HEK293 (cell line): ENCODE measurements at regions not wholly inside any gene's neighbourhood (a gene's known extent, or its start where the extent isn't known, plus 50 kb on each side); places are given as distances from the start of the nearest gene placed in this dataset.

ENCODE experiments used
- KLF1 ChIP-seq: fragments of 450-650 bp; formaldehyde crosslinking; IDR thresholded peaks from 2 replicates; pipeline ENCODE4 v1.5.1; 2016; ENCODE audit warnings: missing biosample characterization, missing genetic modification characterization
- MEIS1 ChIP-seq: sonication (generic); formaldehyde crosslinking; IDR thresholded peaks from 2 replicates; pipeline ENCODE4 v1.8.1; 2022; ENCODE audit warnings: missing genetic modification reagents, mild to moderate bottlenecking, borderline replicate concordance
- OVOL3 ChIP-seq: fragments of 450-650 bp; formaldehyde crosslinking; IDR thresholded peaks from 2 replicates; pipeline ENCODE4 v1.5.1; 2016; ENCODE audit warnings: missing biosample characterization, missing genetic modification characterization
- ZNF132 ChIP-seq: fragments of 450-650 bp; formaldehyde crosslinking; IDR thresholded peaks from 2 replicates; pipeline ENCODE4 v1.5.1; 2017; ENCODE audit warnings: missing biosample characterization, missing genetic modification characterization, borderline replicate concordance
- ZNF23 ChIP-seq: fragments of 450-650 bp; formaldehyde crosslinking; IDR thresholded peaks from 2 replicates; pipeline ENCODE4 v1.5.1; 2016; ENCODE audit warnings: missing biosample characterization, missing genetic modification characterization, borderline replicate concordance
- ZNF423 ChIP-seq: fragments of 450-650 bp; formaldehyde crosslinking; IDR thresholded peaks from 2 replicates; pipeline ENCODE4 v1.5.1; 2016; ENCODE audit warnings: missing biosample characterization, missing genetic modification characterization
- ZNF558 ChIP-seq: fragments of 450-650 bp; formaldehyde crosslinking; IDR thresholded peaks from 2 replicates; pipeline ENCODE4 v1.5.1; 2016; ENCODE audit warnings: missing biosample characterization, missing genetic modification characterization
- ZNF776 ChIP-seq: fragments of 450-650 bp; formaldehyde crosslinking; IDR thresholded peaks from 2 replicates; pipeline ENCODE4 v1.5.0; 2017; ENCODE audit warnings: missing biosample characterization, missing genetic modification characterization, borderline replicate concordance
- TF ChIP-seq, protein P1 (sequence below): fragments of 450-650 bp; formaldehyde crosslinking; IDR thresholded peaks from 2 replicates; pipeline ENCODE4 v1.5.1; 2016; ENCODE audit warnings: missing biosample characterization, missing genetic modification characterization
- TF ChIP-seq, protein P2 (sequence below): fragments of 450-650 bp; formaldehyde crosslinking; IDR thresholded peaks from 2 replicates; pipeline ENCODE4 v1.5.1; 2016; ENCODE audit warnings: missing biosample characterization, missing genetic modification characterization, low read depth
- TF ChIP-seq, protein P3 (sequence below): fragments of 450-650 bp; formaldehyde crosslinking; IDR thresholded peaks from 2 replicates; pipeline ENCODE4 v1.5.1; 2016; ENCODE audit warnings: missing biosample characterization, missing genetic modification characterization
- TF ChIP-seq, protein P4 (sequence below): fragments of 450-650 bp; IDR thresholded peaks from 2 replicates; pipeline ENCODE4 v1.5.1; 2018; ENCODE audit warnings: missing biosample characterization, mild to moderate bottlenecking, missing genetic modification characterization

DNA sequence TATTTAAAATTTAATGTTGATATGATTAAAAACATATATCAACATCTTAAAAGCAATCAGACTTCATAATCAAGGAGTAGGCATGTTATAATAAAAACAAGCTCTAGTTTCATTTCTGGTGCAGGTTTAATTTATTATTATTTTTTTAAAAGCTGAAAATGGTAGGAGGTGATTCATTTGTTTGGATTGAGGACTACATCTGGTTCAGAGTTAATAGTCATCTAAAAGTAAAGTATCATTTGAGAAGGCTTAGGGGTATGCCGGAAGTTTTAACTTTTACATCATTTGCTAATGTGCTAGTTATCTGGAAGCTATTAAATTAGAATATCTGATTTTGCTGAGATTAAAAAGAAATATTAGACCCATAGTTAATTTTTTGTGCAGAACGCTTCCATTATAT is 169.5 kb upstream of the LAMA2 start:
- TF ChIP-seq, protein P1, sequence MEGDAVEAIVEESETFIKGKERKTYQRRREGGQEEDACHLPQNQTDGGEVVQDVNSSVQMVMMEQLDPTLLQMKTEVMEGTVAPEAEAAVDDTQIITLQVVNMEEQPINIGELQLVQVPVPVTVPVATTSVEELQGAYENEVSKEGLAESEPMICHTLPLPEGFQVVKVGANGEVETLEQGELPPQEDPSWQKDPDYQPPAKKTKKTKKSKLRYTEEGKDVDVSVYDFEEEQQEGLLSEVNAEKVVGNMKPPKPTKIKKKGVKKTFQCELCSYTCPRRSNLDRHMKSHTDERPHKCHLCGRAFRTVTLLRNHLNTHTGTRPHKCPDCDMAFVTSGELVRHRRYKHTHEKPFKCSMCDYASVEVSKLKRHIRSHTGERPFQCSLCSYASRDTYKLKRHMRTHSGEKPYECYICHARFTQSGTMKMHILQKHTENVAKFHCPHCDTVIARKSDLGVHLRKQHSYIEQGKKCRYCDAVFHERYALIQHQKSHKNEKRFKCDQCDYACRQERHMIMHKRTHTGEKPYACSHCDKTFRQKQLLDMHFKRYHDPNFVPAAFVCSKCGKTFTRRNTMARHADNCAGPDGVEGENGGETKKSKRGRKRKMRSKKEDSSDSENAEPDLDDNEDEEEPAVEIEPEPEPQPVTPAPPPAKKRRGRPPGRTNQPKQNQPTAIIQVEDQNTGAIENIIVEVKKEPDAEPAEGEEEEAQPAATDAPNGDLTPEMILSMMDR = no peak
- no peak for TF ChIP-seq KLF1 (tag by site-specific recombination)
- TF ChIP-seq ZNF23 (tag by site-specific recombination) = no peak
- TF ChIP-seq, protein P2, sequence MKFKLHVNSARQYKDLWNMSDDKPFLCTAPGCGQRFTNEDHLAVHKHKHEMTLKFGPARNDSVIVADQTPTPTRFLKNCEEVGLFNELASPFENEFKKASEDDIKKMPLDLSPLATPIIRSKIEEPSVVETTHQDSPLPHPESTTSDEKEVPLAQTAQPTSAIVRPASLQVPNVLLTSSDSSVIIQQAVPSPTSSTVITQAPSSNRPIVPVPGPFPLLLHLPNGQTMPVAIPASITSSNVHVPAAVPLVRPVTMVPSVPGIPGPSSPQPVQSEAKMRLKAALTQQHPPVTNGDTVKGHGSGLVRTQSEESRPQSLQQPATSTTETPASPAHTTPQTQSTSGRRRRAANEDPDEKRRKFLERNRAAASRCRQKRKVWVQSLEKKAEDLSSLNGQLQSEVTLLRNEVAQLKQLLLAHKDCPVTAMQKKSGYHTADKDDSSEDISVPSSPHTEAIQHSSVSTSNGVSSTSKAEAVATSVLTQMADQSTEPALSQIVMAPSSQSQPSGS = no peak
- TF ChIP-seq ZNF776 (tag by site-specific recombination) = no peak
- TF ChIP-seq ZNF423 = no peak
- TF ChIP-seq ZNF132 (tag by site-specific recombination) = no peak
- no peak for TF ChIP-seq MEIS1
- TF ChIP-seq, protein P3, sequence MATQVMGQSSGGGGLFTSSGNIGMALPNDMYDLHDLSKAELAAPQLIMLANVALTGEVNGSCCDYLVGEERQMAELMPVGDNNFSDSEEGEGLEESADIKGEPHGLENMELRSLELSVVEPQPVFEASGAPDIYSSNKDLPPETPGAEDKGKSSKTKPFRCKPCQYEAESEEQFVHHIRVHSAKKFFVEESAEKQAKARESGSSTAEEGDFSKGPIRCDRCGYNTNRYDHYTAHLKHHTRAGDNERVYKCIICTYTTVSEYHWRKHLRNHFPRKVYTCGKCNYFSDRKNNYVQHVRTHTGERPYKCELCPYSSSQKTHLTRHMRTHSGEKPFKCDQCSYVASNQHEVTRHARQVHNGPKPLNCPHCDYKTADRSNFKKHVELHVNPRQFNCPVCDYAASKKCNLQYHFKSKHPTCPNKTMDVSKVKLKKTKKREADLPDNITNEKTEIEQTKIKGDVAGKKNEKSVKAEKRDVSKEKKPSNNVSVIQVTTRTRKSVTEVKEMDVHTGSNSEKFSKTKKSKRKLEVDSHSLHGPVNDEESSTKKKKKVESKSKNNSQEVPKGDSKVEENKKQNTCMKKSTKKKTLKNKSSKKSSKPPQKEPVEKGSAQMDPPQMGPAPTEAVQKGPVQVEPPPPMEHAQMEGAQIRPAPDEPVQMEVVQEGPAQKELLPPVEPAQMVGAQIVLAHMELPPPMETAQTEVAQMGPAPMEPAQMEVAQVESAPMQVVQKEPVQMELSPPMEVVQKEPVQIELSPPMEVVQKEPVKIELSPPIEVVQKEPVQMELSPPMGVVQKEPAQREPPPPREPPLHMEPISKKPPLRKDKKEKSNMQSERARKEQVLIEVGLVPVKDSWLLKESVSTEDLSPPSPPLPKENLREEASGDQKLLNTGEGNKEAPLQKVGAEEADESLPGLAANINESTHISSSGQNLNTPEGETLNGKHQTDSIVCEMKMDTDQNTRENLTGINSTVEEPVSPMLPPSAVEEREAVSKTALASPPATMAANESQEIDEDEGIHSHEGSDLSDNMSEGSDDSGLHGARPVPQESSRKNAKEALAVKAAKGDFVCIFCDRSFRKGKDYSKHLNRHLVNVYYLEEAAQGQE (tag by site-specific recombination) = no peak
- no peak for TF ChIP-seq OVOL3 (tag by site-specific recombination)
- TF ChIP-seq, protein P4, sequence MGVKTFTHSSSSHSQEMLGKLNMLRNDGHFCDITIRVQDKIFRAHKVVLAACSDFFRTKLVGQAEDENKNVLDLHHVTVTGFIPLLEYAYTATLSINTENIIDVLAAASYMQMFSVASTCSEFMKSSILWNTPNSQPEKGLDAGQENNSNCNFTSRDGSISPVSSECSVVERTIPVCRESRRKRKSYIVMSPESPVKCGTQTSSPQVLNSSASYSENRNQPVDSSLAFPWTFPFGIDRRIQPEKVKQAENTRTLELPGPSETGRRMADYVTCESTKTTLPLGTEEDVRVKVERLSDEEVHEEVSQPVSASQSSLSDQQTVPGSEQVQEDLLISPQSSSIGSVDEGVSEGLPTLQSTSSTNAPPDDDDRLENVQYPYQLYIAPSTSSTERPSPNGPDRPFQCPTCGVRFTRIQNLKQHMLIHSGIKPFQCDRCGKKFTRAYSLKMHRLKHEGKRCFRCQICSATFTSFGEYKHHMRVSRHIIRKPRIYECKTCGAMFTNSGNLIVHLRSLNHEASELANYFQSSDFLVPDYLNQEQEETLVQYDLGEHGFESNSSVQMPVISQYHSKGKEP (tag by site-specific recombination) = no peak
- no peak for TF ChIP-seq ZNF558 (tag by site-specific recombination)
